H1 (cell line): ENCODE measurements at regions not wholly inside any gene's neighbourhood (a gene's known extent, or its start where the extent isn't known, plus 50 kb on each side); places are given as distances from the start of the nearest gene placed in this dataset.

Experiments used
- ASH2L ChIP-seq: fragments of 200-600, 300-600 bp; sonication (generic); IDR thresholded peaks from one replicate; pipeline ENCODE4 v1.7.1; 2017; ENCODE audit warnings: low read length
- CTCF ChIP-seq, 3 experiments: IDR thresholded peaks; 1 replicate in 2 of 3; 2 replicates in 1 of 3; pipeline versions ENCODE4 v1.5.1 to v1.6.1; 2011; ENCODE audit warnings: low read length in 3 of 3, mild to moderate bottlenecking in 3 of 3, inconsistent platforms in 2 of 3, low read depth in 1 of 3, moderate library complexity in 1 of 3; ENCODE audit not compliant: insufficient read depth in 1 of 3; ENCODE audit errors: control extremely low read depth in 1 of 3
- E2F6 ChIP-seq: IDR thresholded peaks from 2 replicates; pipeline ENCODE4 v1.6.1; 2012; ENCODE audit warnings: inconsistent platforms
- EP300 ChIP-seq, 2 experiments: IDR thresholded peaks; 1 replicate in 1 of 2; 2 replicates in 1 of 2; pipeline ENCODE4 v1.6.1; 2011 to 2012; ENCODE audit warnings: low read depth in 2 of 2, low read length in 2 of 2, mild to moderate bottlenecking in 2 of 2, borderline replicate concordance in 1 of 2, inconsistent platforms in 1 of 2, moderate library complexity in 1 of 2
- HDAC2 ChIP-seq, 2 experiments: fragments of 300-600 bp in 1 of 2; sonication (generic) in 1 of 2; IDR thresholded peaks; 2 replicates each; pipeline ENCODE4 v1.6.1; 2011 to 2012; ENCODE audit warnings: low read depth in 2 of 2, low read length in 2 of 2, mild to moderate bottlenecking in 2 of 2, moderate library complexity in 2 of 2, borderline replicate concordance in 1 of 2, inconsistent platforms in 1 of 2
- JUN ChIP-seq: IDR thresholded peaks from 2 replicates; pipeline ENCODE4 v1.6.1; 2011; ENCODE audit warnings: low read depth, mild to moderate bottlenecking, improper control_type of control experiment, low read length
- JUND ChIP-seq: IDR thresholded peaks from 2 replicates; pipeline ENCODE4 v1.6.1; 2011; ENCODE audit warnings: mild to moderate bottlenecking, improper control_type of control experiment, low read length
- MAX ChIP-seq: IDR thresholded peaks from 2 replicates; pipeline ENCODE4 v1.6.1; 2012; ENCODE audit warnings: inconsistent platforms
- POLR2A ChIP-seq, 2 experiments: IDR thresholded peaks; 1 replicate in 1 of 2; 2 replicates in 1 of 2; pipeline ENCODE4 v1.6.1; 2011; ENCODE audit warnings: low read depth in 2 of 2, low read length in 2 of 2, mild to moderate bottlenecking in 2 of 2; ENCODE audit errors: control extremely low read depth in 1 of 2
- RBBP5 ChIP-seq: IDR thresholded peaks from 2 replicates; pipeline ENCODE4 v1.7.1; 2012; ENCODE audit warnings: low read depth, mild to moderate bottlenecking, inconsistent platforms, low read length, moderate library complexity, borderline replicate concordance
- SUZ12 ChIP-seq: fragments of 200-600 bp; sonication (generic); IDR thresholded peaks from 2 replicates; pipeline ENCODE4 v1.6.1; 2012; ENCODE audit warnings: mild to moderate bottlenecking, inconsistent platforms, low read length, moderate library complexity, mixed read lengths
- USF2 ChIP-seq: IDR thresholded peaks from 2 replicates; pipeline ENCODE4 v1.6.1; 2011; ENCODE audit warnings: low read length, improper control_type of control experiment
- YY1 ChIP-seq: IDR thresholded peaks from 2 replicates; pipeline ENCODE4 v1.6.1; 2011; ENCODE audit warnings: low read depth, mild to moderate bottlenecking, low read length

- TF ChIP-seq RBBP5 = no peak
- TF ChIP-seq CTCF (IDR thresholded peaks at IDR 0.05; ENCODE audit: control extremely low read depth in 1 of 3, insufficient read depth in 1 of 3, low read depth in 1 of 3, low read length in 3 of 3) = no peak
- TF ChIP-seq E2F6 = no peak
- no peak for TF ChIP-seq JUN
- TF ChIP-seq JUND = no peak
- no peak for TF ChIP-seq MAX
- no peak for TF ChIP-seq USF2
- TF ChIP-seq POLR2A (IDR thresholded peaks at IDR 0.05; ENCODE audit: control extremely low read depth in 1 of 2, low read depth in 2 of 2, low read length in 2 of 2) = no peak
- TF ChIP-seq HDAC2 (IDR thresholded peaks at IDR 0.05; ENCODE audit: borderline replicate concordance in 1 of 2, low read depth in 2 of 2, low read length in 2 of 2) = no peak
- TF ChIP-seq ASH2L = no peak
- no peak for TF ChIP-seq YY1
- TF ChIP-seq EP300 (IDR thresholded peaks at IDR 0.05; ENCODE audit: borderline replicate concordance in 1 of 2, low read depth in 2 of 2, low read length in 2 of 2) = no peak
- no peak for TF ChIP-seq SUZ12
These were observed 389.0 kb upstream of the C2CD4B start for GRCh38 chr15:62553911-62554563.
